GM23338 (cell line): ENCODE measurements at regions not wholly inside any gene's neighbourhood (a gene's known extent, or its start where the extent isn't known, plus 50 kb on each side); places are given as distances from the start of the nearest gene placed in this dataset.
A peak's percentile ranks its signal among the peaks of the same experiment; 100 is the strongest.

Source experiments
- ATAC-seq: fragments of 200-7000 bp; cut with Tn5 transposase; 3 replicates; pipeline ENCODE4 v1.9.1; 2020
- DNase-seq: peaks from one replicate; pipeline ENCODE4 v3.0.0-alpha.2; 2015; ENCODE audit warnings: low spot score
- H2AFZ ChIP-seq: fragments of 200-600 bp; sonication (generic); 2 replicates; pipeline ENCODE4 v1.8.0; 2016; ENCODE audit warnings: antibody characterized with exemption, mild to moderate bottlenecking, moderate library complexity
- H3F3A ChIP-seq: fragments of 200-600 bp; sonication (generic); replicated peaks from 2 replicates; pipeline ENCODE4 v1.8.0; 2017; ENCODE audit warnings: antibody characterized with exemption, mixed run types, low read depth
- H3K27ac ChIP-seq: fragments of 200-600 bp; sonication (generic); 2 replicates; pipeline ENCODE4 v1.6.1; 2016; ENCODE audit warnings: low read depth
- H3K27me3 ChIP-seq: fragments of 200-600 bp; sonication (generic); 2 replicates; pipeline ENCODE4 v1.8.0; 2016; ENCODE audit warnings: mild to moderate bottlenecking, mixed run types, moderate library complexity; ENCODE audit not compliant: insufficient read depth
- H3K36me3 ChIP-seq: fragments of 200-600 bp; sonication (generic); 2 replicates; pipeline ENCODE4 v1.8.0; 2016; ENCODE audit warnings: mild to moderate bottlenecking; ENCODE audit not compliant: insufficient read depth
- H3K4me1 ChIP-seq: fragments of 200-600 bp; sonication (generic); 2 replicates; pipeline ENCODE4 v1.8.0; 2016; ENCODE audit warnings: mild to moderate bottlenecking, moderate library complexity; ENCODE audit not compliant: insufficient read depth
- H3K4me2 ChIP-seq: fragments of 200-600 bp; sonication (generic); 2 replicates; pipeline ENCODE4 v1.7.1; 2017; ENCODE audit warnings: mixed run types
- H3K4me3 ChIP-seq: fragments of 200-600 bp; sonication (generic); 2 replicates; pipeline ENCODE4 v1.6.1; 2016; ENCODE audit warnings: mixed run types
- H3K79me2 ChIP-seq: fragments of 200-600 bp; sonication (generic); replicated peaks from 2 replicates; pipeline ENCODE4 v1.8.0; 2017; ENCODE audit warnings: mild to moderate bottlenecking; ENCODE audit not compliant: insufficient read depth
- H3K9me2 ChIP-seq: fragments of 200-600 bp; sonication (generic); 2 replicates; pipeline ENCODE4 v1.8.0; 2017; ENCODE audit not compliant: insufficient read depth
- H4K20me1 ChIP-seq: fragments of 200-600 bp; sonication (generic); replicated peaks from 2 replicates; pipeline ENCODE4 v1.8.0; 2017; ENCODE audit warnings: mild to moderate bottlenecking; ENCODE audit not compliant: insufficient read depth
- H3K27ac Mint-ChIP-seq: 2 replicates; pipeline ENCODE4 v1.8.0; 2020; ENCODE audit warnings: inconsistent platforms, mild to moderate bottlenecking, moderate library complexity, mixed read lengths
- H3K27me3 Mint-ChIP-seq: 3 replicates; pipeline ENCODE4 v1.8.0; 2022; ENCODE audit warnings: low read depth, mild to moderate bottlenecking, moderate library complexity, mixed read lengths, inconsistent platforms; ENCODE audit not compliant: insufficient read depth, poor library complexity
- H3K36me3 Mint-ChIP-seq: 3 replicates; pipeline ENCODE4 v1.8.0; 2021; ENCODE audit warnings: low read depth, mild to moderate bottlenecking, inconsistent platforms, moderate library complexity, mixed read lengths
- H3K4me1 Mint-ChIP-seq: 3 replicates; pipeline ENCODE4 v1.8.0; 2020; ENCODE audit warnings: mild to moderate bottlenecking, inconsistent platforms, mixed read lengths
- H3K4me3 Mint-ChIP-seq: 3 replicates; pipeline ENCODE4 v1.8.0; 2021; ENCODE audit warnings: moderate library complexity, mild to moderate bottlenecking, inconsistent platforms, mixed read lengths
- H3K9me3 Mint-ChIP-seq: 3 replicates; pipeline ENCODE4 v1.8.0; 2020; ENCODE audit warnings: moderate library complexity, mild to moderate bottlenecking, inconsistent platforms, mixed read lengths
- CREB1 ChIP-seq: fragments of 250-450 bp; sonication (Bioruptor Pico); IDR thresholded peaks from 2 replicates; pipeline ENCODE4 v1.5.0; 2020; ENCODE audit warnings: low read depth, mild to moderate bottlenecking, moderate library complexity
- JUNB ChIP-seq: IDR thresholded peaks from one replicate; pipeline ENCODE4 v1.6.1; 2016; ENCODE audit warnings: antibody characterized with exemption; ENCODE audit not compliant: unreplicated experiment
- NANOG ChIP-seq: IDR thresholded peaks from 2 replicates; pipeline ENCODE4 v1.6.1; 2016; ENCODE audit warnings: antibody characterized with exemption, borderline replicate concordance
- POLR2AphosphoS5 ChIP-seq: IDR thresholded peaks from 2 replicates; pipeline ENCODE4 v1.6.1; 2016; ENCODE audit warnings: antibody characterized with exemption, low read depth
- STAT1 ChIP-seq: IDR thresholded peaks from one replicate; pipeline ENCODE4 v1.6.1; 2016; ENCODE audit warnings: antibody characterized with exemption; ENCODE audit not compliant: unreplicated experiment
- ZNF114 ChIP-seq: fragments of 250-450 bp; sonication (Bioruptor Pico); IDR thresholded peaks from 2 replicates; pipeline ENCODE4 v1.5.0; 2020; ENCODE audit warnings: mild to moderate bottlenecking, moderate library complexity
- ZNF331 ChIP-seq: fragments of 250-450 bp; sonication (Bioruptor Pico); IDR thresholded peaks from 2 replicates; pipeline ENCODE4 v1.5.0; 2020; ENCODE audit warnings: low read depth, mild to moderate bottlenecking, moderate library complexity
- TF ChIP-seq, protein P1 (sequence below): IDR thresholded peaks from 2 replicates; pipeline ENCODE4 v1.6.1; 2016; ENCODE audit warnings: antibody characterized with exemption
- TF ChIP-seq, protein P2 (sequence below): fragments of 250-450 bp; sonication (Bioruptor Pico); IDR thresholded peaks from 2 replicates; pipeline ENCODE4 v1.5.0; 2020; ENCODE audit warnings: mild to moderate bottlenecking, moderate library complexity
- TF ChIP-seq, protein P3 (sequence below): IDR thresholded peaks from one replicate; pipeline ENCODE4 v1.6.1; 2018; ENCODE audit warnings: antibody characterized with exemption; ENCODE audit not compliant: unreplicated experiment

DNA sequence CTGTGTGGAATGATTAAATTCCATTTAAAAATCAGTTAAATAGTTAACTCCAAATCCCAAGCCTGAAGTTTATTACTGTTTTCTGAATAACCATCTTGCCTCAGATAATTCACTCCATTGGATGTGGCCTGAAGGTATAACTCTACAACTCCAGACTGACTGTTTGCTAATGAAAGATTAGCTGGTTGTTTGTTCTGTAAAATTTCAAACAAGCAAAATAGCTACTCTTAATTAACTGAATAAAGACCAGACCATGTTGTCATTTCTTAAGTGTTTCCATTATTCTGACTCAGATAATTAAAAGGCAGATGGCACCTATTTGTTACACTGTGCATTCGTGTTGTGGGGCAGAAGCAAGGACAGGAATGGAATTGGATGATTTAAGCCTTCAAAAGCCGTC lies 78.5 kb upstream of the DDIT4L start:
- no peak overlapping the region for H3K4me3 Mint-ChIP-seq
- H4K20me1 ChIP-seq, result no peaks in the 10 kb centered on the region
- H3K27ac ChIP-seq, result no peak overlapping the region
- no peak overlapping the region for H3K4me2 ChIP-seq
- peaks cover 23% of the 10 kb centered on the region; the same call in 2 of the 3 replicates for H3K9me3 Mint-ChIP-seq
- peaks cover 10% of the 10 kb centered on the region for H3K36me3 Mint-ChIP-seq
- no peaks in the 10 kb centered on the region for H3K4me1 ChIP-seq
- no peaks in the 10 kb centered on the region; the same call in 2 of the 3 replicates for H3K4me1 Mint-ChIP-seq
- ATAC-seq (no peak), DNase-seq (no peak)
- no peaks in the 10 kb centered on the region for H3F3A ChIP-seq
- no peaks in the 10 kb centered on the region for H3K27me3 Mint-ChIP-seq
- H3K36me3 ChIP-seq, result no peaks in the 10 kb centered on the region
- no peak overlapping the region for H3K27ac Mint-ChIP-seq
- H3K9me2 ChIP-seq, result no peaks in the 10 kb centered on the region
- no peaks in the 10 kb centered on the region for H3K79me2 ChIP-seq
- no peak overlapping the region for H3K4me3 ChIP-seq
- no peaks in the 10 kb centered on the region for H3K27me3 ChIP-seq
- TF ChIP-seq ZNF114 (CRISPR knock-in tag), result no peak
- TF ChIP-seq, protein P1, sequence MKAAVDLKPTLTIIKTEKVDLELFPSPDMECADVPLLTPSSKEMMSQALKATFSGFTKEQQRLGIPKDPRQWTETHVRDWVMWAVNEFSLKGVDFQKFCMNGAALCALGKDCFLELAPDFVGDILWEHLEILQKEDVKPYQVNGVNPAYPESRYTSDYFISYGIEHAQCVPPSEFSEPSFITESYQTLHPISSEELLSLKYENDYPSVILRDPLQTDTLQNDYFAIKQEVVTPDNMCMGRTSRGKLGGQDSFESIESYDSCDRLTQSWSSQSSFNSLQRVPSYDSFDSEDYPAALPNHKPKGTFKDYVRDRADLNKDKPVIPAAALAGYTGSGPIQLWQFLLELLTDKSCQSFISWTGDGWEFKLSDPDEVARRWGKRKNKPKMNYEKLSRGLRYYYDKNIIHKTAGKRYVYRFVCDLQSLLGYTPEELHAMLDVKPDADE, result no peak
- no peak overlapping the region for H2AFZ ChIP-seq

DNA sequence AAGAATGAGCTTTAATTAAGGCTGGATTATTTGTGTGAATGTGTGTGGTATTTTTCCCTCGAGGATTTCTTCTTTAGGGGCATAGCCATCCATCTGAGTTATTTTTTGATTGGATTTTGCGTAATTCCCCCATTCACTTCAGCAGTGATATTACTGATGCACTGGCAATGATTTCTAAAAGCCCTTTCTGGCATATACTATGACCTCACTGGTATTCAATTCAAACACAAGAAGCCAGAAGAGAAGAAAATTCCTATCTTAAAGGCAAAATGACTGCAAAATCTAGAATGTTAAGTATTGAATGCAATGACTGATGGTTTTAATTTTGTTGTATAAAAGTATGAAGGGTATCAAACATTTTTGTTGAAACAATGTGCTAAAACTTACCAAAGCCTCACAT lies 71.1 kb upstream of the DDIT4L start:
- H3K36me3 Mint-ChIP-seq, result no peaks in the 10 kb centered on the region
- H3K4me1 ChIP-seq, result peaks cover 7% of the 10 kb centered on the region; the same call in 1 of the 2 replicates
- peaks cover 5% of the 10 kb centered on the region; the same call in 2 of the 3 replicates for H3K9me3 Mint-ChIP-seq
- TF ChIP-seq, protein P1, result no peak
- TF ChIP-seq, protein P2, sequence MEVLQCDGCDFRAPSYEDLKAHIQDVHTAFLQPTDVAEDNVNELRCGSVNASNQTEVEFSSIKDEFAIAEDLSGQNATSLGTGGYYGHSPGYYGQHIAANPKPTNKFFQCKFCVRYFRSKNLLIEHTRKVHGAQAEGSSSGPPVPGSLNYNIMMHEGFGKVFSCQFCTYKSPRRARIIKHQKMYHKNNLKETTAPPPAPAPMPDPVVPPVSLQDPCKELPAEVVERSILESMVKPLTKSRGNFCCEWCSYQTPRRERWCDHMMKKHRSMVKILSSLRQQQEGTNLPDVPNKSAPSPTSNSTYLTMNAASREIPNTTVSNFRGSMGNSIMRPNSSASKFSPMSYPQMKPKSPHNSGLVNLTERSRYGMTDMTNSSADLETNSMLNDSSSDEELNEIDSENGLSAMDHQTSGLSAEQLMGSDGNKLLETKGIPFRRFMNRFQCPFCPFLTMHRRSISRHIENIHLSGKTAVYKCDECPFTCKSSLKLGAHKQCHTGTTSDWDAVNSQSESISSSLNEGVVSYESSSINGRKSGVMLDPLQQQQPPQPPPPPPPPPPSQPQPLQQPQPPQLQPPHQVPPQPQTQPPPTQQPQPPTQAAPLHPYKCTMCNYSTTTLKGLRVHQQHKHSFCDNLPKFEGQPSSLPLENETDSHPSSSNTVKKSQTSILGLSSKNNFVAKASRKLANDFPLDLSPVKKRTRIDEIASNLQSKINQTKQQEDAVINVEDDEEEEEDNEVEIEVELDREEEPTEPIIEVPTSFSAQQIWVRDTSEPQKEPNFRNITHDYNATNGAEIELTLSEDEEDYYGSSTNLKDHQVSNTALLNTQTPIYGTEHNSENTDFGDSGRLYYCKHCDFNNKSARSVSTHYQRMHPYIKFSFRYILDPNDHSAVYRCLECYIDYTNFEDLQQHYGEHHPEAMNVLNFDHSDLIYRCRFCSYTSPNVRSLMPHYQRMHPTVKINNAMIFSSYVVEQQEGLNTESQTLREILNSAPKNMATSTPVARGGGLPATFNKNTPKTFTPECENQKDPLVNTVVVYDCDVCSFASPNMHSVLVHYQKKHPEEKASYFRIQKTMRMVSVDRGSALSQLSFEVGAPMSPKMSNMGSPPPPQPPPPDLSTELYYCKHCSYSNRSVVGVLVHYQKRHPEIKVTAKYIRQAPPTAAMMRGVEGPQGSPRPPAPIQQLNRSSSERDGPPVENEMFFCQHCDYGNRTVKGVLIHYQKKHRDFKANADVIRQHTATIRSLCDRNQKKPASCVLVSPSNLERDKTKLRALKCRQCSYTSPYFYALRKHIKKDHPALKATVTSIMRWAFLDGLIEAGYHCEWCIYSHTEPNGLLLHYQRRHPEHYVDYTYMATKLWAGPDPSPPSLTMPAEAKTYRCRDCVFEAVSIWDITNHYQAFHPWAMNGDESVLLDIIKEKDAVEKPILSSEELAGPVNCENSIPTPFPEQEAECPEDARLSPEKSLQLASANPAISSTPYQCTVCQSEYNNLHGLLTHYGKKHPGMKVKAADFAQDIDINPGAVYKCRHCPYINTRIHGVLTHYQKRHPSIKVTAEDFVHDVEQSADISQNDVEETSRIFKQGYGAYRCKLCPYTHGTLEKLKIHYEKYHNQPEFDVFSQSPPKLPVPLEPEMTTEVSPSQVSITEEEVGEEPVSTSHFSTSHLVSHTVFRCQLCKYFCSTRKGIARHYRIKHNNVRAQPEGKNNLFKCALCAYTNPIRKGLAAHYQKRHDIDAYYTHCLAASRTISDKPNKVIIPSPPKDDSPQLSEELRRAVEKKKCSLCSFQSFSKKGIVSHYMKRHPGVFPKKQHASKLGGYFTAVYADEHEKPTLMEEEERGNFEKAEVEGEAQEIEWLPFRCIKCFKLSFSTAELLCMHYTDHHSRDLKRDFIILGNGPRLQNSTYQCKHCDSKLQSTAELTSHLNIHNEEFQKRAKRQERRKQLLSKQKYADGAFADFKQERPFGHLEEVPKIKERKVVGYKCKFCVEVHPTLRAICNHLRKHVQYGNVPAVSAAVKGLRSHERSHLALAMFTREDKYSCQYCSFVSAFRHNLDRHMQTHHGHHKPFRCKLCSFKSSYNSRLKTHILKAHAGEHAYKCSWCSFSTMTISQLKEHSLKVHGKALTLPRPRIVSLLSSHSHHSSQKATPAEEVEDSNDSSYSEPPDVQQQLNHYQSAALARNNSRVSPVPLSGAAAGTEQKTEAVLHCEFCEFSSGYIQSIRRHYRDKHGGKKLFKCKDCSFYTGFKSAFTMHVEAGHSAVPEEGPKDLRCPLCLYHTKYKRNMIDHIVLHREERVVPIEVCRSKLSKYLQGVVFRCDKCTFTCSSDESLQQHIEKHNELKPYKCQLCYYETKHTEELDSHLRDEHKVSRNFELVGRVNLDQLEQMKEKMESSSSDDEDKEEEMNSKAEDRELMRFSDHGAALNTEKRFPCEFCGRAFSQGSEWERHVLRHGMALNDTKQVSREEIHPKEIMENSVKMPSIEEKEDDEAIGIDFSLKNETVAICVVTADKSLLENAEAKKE (CRISPR knock-in tag), result no peak
- TF ChIP-seq NANOG (no peak), ZNF114 (CRISPR knock-in tag) (no peak), STAT1 (no peak), JUNB (no peak), POLR2AphosphoS5 (no peak), ZNF331 (no peak), CREB1 (no peak)
- TF ChIP-seq, protein P3, sequence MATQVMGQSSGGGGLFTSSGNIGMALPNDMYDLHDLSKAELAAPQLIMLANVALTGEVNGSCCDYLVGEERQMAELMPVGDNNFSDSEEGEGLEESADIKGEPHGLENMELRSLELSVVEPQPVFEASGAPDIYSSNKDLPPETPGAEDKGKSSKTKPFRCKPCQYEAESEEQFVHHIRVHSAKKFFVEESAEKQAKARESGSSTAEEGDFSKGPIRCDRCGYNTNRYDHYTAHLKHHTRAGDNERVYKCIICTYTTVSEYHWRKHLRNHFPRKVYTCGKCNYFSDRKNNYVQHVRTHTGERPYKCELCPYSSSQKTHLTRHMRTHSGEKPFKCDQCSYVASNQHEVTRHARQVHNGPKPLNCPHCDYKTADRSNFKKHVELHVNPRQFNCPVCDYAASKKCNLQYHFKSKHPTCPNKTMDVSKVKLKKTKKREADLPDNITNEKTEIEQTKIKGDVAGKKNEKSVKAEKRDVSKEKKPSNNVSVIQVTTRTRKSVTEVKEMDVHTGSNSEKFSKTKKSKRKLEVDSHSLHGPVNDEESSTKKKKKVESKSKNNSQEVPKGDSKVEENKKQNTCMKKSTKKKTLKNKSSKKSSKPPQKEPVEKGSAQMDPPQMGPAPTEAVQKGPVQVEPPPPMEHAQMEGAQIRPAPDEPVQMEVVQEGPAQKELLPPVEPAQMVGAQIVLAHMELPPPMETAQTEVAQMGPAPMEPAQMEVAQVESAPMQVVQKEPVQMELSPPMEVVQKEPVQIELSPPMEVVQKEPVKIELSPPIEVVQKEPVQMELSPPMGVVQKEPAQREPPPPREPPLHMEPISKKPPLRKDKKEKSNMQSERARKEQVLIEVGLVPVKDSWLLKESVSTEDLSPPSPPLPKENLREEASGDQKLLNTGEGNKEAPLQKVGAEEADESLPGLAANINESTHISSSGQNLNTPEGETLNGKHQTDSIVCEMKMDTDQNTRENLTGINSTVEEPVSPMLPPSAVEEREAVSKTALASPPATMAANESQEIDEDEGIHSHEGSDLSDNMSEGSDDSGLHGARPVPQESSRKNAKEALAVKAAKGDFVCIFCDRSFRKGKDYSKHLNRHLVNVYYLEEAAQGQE, result no peak

More for the DNA sequence above, 71.1 kb upstream of the DDIT4L start:
- H3K36me3 ChIP-seq, result no peaks in the 10 kb centered on the region
- H3K27me3 Mint-ChIP-seq, result no peaks in the 10 kb centered on the region
- no peak overlapping the region for H3K4me3 ChIP-seq
- peaks cover 8% of the 10 kb centered on the region; the same call in 2 of the 3 replicates for H3K4me1 Mint-ChIP-seq
- H3K27me3 ChIP-seq, result no peaks in the 10 kb centered on the region
- no peak for ATAC-seq
- H3K9me2 ChIP-seq, result no peaks in the 10 kb centered on the region
- no peaks in the 10 kb centered on the region for H3F3A ChIP-seq
- H3K27ac Mint-ChIP-seq, result no peak overlapping the region
- no peaks in the 10 kb centered on the region for H4K20me1 ChIP-seq
- DNase-seq, result no peak
- H2AFZ ChIP-seq, result peak overlapping the region; percentile 83; the same call in 1 of the 2 replicates
- H3K4me3 Mint-ChIP-seq, result no peak overlapping the region
- H3K27ac ChIP-seq, result no peak overlapping the region
- H3K79me2 ChIP-seq, result no peaks in the 10 kb centered on the region
- no peak overlapping the region for H3K4me2 ChIP-seq
